ENCODE measurements at regions not wholly inside any gene's neighbourhood (a gene's known extent, or its start where the extent isn't known, plus 50 kb on each side); places are given as distances from the start of the nearest gene placed in this dataset.

- TF ChIP-seq CTCF (IDR thresholded peaks at IDR 0.05; ENCODE audit: insufficient read depth, low read length) (no peak), POLR2AphosphoS5 (IDR thresholded peaks at IDR 0.05; ENCODE audit: low read depth) (no peak), GABPA (IDR thresholded peaks at IDR 0.05; ENCODE audit: low read depth) (no peak)
These were observed 245.5 kb upstream of the RPS23 start for GRCh38 chr5:82523633-82524032.

Data from HL-60 (cell line).